ENCODE measurements at regions not wholly inside any gene's neighbourhood (a gene's known extent, or its start where the extent isn't known, plus 50 kb on each side); places are given as distances from the start of the nearest gene placed in this dataset.
A peak's percentile ranks its signal among the peaks of the same experiment; 100 is the strongest.

DNA sequence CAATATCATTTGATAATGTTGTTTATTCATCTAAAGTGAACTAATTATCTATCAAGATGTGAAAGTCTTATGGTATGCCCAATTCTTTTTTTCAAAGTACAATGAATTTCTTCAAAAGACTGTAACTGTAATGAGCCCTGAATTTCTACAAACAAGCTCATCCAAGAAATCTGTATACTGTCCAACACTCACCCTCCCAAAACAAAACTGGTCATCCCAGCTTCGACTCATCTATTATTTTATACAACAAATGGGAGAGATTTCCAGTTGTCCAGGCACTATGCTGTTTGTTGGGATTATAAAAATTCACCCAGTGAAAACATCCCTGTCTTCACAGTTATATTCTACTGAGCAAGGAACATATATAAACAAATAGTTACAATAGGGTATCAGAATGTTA, 806.9 kb downstream of the TNS3 start:
- H3K9me3 ChIP-seq = peaks cover 17% of the 10 kb centered on the region; the same call in 1 of the 2 replicates
- no peaks in the 10 kb centered on the region for H4K20me1 ChIP-seq
- no peak overlapping the region for H3K27ac ChIP-seq
- no peaks in the 10 kb centered on the region for H3K27me3 ChIP-seq
- H3K4me2 ChIP-seq = no peak overlapping the region
- H3K4me3 ChIP-seq = no peak overlapping the region
- H3K36me3 ChIP-seq = no peaks in the 10 kb centered on the region
- H3K9ac ChIP-seq = no peak overlapping the region
- no peaks in the 10 kb centered on the region for H3K4me1 ChIP-seq
- TF ChIP-seq Cebpa-rat (IDR thresholded peaks at IDR 0.05) = no peak

GRCh38 chr7:46774515-46774914, 807.4 kb downstream of the TNS3 start:
- no peak overlapping the region for H3K27ac ChIP-seq
- no peak overlapping the region for H3K4me3 ChIP-seq
- no peaks in the 10 kb centered on the region for H3K36me3 ChIP-seq
- H3K27me3 ChIP-seq = no peaks in the 10 kb centered on the region
- H3K9me3 ChIP-seq = peaks cover 15% of the 10 kb centered on the region; the same call in 1 of the 2 replicates
- H3K4me2 ChIP-seq = no peak overlapping the region
- no peak overlapping the region for H3K9ac ChIP-seq
- no peak for TF ChIP-seq Cebpa-rat (IDR thresholded peaks at IDR 0.05)
- H3K4me1 ChIP-seq = no peaks in the 10 kb centered on the region
- H4K20me1 ChIP-seq = no peaks in the 10 kb centered on the region

GRCh38 chr7:46772776-46773175, 809.1 kb downstream of the TNS3 start:
- Histone ChIP-seq H3K36me3 (no peaks in the 10 kb centered on the region), H3K9me3 (peaks cover 16% of the 10 kb centered on the region), H3K4me1 (no peaks in the 10 kb centered on the region), H3K9ac (no peak overlapping the region), H3K27ac (no peak overlapping the region), H3K4me3 (no peak overlapping the region), H3K27me3 (no peaks in the 10 kb centered on the region), H3K4me2 (no peak overlapping the region), H4K20me1 (no peaks in the 10 kb centered on the region)
- TF ChIP-seq Cebpa-rat (IDR thresholded peaks at IDR 0.05) = no peak

DNA sequence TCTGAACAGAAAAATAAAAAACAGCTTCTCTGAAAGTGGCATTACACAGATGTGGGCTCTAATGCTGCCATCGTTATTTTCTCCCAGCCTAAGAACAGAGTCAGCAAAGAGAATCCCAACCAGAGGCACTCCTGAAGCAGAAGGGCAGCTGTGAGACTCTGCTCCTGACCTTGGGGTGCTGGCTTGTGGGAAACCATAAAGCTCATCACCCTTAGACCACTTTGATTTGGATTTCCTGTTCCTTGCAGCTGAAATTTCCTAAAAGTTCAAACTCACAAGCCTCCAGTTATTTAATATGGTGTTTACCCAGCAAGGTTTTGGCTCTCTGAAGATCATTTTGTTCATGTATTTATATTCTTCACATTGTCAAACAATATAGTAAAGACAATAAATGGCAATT, 814.8 kb downstream of the TNS3 start:
- Histone ChIP-seq H3K36me3 (no peaks in the 10 kb centered on the region), H3K4me3 (no peak overlapping the region), H3K27ac (no peak overlapping the region), H3K9me3 (peaks cover 16% of the 10 kb centered on the region), H3K9ac (no peak overlapping the region), H3K4me1 (peaks cover 6% of the 10 kb centered on the region; the same call in 1 of the 2 replicates), H4K20me1 (no peaks in the 10 kb centered on the region), H3K27me3 (no peaks in the 10 kb centered on the region), H3K4me2 (peak overlapping the region; percentile 21; the same call in 1 of the 2 replicates)
- TF ChIP-seq Cebpa-rat (IDR thresholded peaks at IDR 0.05) = no peak

DNA sequence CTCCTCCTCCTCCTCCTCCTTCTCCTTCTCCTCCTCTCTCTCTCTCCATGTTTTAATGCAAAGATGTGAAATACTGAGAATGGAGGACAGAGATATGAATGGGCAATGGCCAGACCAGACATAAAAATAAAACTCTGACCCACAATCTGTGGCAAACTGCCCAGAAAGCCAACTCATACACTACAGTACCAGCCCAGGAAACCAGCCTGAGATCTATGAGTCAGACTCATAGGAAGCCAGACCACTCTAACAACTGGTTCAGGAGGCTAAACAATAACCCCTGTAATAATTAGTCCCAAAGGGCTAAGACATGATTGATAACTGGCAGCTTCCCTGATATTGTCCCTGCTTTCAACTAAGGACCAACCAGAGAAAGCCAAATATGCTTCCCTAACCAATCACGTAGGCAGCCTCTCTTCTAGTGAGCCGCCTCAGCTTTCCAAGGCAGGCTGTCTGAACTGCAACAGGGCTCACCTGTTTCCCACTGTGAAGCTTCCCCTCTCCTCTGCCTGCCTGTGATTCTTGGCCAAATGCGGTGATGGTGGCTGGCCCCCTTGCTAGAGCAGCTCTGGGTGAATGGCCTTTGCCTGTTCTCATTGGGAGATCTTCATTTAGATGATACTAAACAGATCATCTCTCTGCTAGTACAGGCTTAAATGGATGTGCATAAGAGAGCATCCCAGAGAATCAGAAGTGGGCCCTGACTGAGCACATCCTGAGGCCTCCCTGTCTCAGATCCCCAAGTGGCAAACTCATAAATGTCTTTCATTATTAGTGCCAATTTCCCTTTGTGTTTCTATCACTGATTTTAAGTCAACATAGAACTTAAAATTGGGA, 817.6 kb downstream of the TNS3 start:
- no peaks in the 10 kb centered on the region for H4K20me1 ChIP-seq
- H3K9me3 ChIP-seq = peaks cover 13% of the 10 kb centered on the region
- H3K36me3 ChIP-seq = no peaks in the 10 kb centered on the region
- no peaks in the 10 kb centered on the region for H3K27me3 ChIP-seq
- H3K4me1 ChIP-seq = peaks cover 6% of the 10 kb centered on the region; the same call in 1 of the 2 replicates
- no peak for TF ChIP-seq Cebpa-rat (IDR thresholded peaks at IDR 0.05)
- H3K27ac ChIP-seq = no peak overlapping the region
- no peak overlapping the region for H3K4me3 ChIP-seq
- no peak overlapping the region for H3K9ac ChIP-seq
- H3K4me2 ChIP-seq = no peak overlapping the region

GRCh38 chr7:46763344-46763743, 818.6 kb downstream of the TNS3 start:
- TF ChIP-seq Cebpa-rat (IDR thresholded peaks at IDR 0.05) = no peak
- H3K27ac ChIP-seq = no peak overlapping the region
- H3K9ac ChIP-seq = no peak overlapping the region
- H3K27me3 ChIP-seq = no peaks in the 10 kb centered on the region
- no peak overlapping the region for H3K4me3 ChIP-seq
- H4K20me1 ChIP-seq = no peaks in the 10 kb centered on the region
- peaks cover 6% of the 10 kb centered on the region; the same call in 1 of the 2 replicates for H3K4me1 ChIP-seq
- no peaks in the 10 kb centered on the region for H3K36me3 ChIP-seq
- no peak overlapping the region for H3K4me2 ChIP-seq
- H3K9me3 ChIP-seq = peaks cover 3% of the 10 kb centered on the region

GRCh38 chr7:46759711-46760480, 822.0 kb downstream of the TNS3 start:
- Histone ChIP-seq H3K4me3 (no peak overlapping the region), H3K4me2 (no peak overlapping the region), H3K9ac (no peak overlapping the region), H3K36me3 (no peaks in the 10 kb centered on the region), H3K27ac (no peak overlapping the region), H3K9me3 (no peaks in the 10 kb centered on the region), H3K27me3 (no peaks in the 10 kb centered on the region), H3K4me1 (no peaks in the 10 kb centered on the region), H4K20me1 (no peaks in the 10 kb centered on the region)
- no peak for TF ChIP-seq Cebpa-rat (IDR thresholded peaks at IDR 0.05)

DNA sequence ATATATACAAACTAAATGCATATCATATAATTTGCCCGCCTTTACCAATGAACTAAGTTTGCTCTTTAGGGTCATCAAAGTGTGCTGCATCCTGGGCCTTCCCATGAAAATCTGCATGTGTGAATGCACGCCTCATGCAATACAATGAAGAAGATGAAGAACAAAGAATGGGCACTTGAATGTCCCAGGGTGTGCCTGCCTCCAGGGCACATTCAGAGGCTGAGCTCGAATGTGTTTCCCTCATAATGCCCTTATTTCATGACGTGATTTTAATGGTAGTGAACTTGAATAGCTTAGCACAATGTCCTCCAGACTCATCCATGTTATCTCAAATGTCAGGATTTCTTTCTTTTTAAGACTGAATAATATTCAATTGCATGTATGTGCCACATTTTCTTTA, 824.9 kb downstream of the TNS3 start:
- H4K20me1 ChIP-seq = no peaks in the 10 kb centered on the region
- no peaks in the 10 kb centered on the region for H3K4me1 ChIP-seq
- H3K9me3 ChIP-seq = no peaks in the 10 kb centered on the region
- TF ChIP-seq Cebpa-rat (IDR thresholded peaks at IDR 0.05) = no peak
- H3K27me3 ChIP-seq = no peaks in the 10 kb centered on the region
- H3K4me3 ChIP-seq = no peak overlapping the region
- no peaks in the 10 kb centered on the region for H3K36me3 ChIP-seq
- no peak overlapping the region for H3K4me2 ChIP-seq
- H3K9ac ChIP-seq = no peak overlapping the region
- no peak overlapping the region for H3K27ac ChIP-seq

- Histone ChIP-seq H4K20me1 (no peaks in the 10 kb centered on the region), H3K9me3 (no peaks in the 10 kb centered on the region), H3K27me3 (no peaks in the 10 kb centered on the region), H3K36me3 (no peaks in the 10 kb centered on the region), H3K9ac (no peak overlapping the region), H3K4me1 (0 out of 2 replicates have a peak, but pooled peaks cover 4% of the 10 kb centered on the region), H3K4me2 (no peak overlapping the region), H3K27ac (no peak overlapping the region), H3K4me3 (no peak overlapping the region)
- no peak for TF ChIP-seq Cebpa-rat (IDR thresholded peaks at IDR 0.05)
Observed at GRCh38 chr7:46756256-46756655, 825.7 kb downstream of the TNS3 start.
